Body of pancreas (tissue), 4 donors: ENCODE measurements at regions not wholly inside any gene's neighbourhood (a gene's known extent, or its start where the extent isn't known, plus 50 kb on each side); places are given as distances from the start of the nearest gene placed in this dataset.

Experiments
- ATAC-seq: fragments of 150-250 bp; one replicate; pipeline ENCODE4 v1.9.1; 2016
- DNase-seq, 4 donors: peaks; one replicate each; pipeline ENCODE4 v3.0.0-alpha.2; 2019
- H3K27ac ChIP-seq, 4 donors: fragments of 200-600 bp; sonication (generic); 1 replicate in 3 of 4; 2 replicates in 1 of 4; pipeline versions ENCODE4 v1.5.1 to v1.6.1; 2016 to 2019; ENCODE audit warnings: mild to moderate bottlenecking in 1 of 4, mixed read lengths in 1 of 4, moderate library complexity in 1 of 4
- H3K27me3 ChIP-seq, 2 donors: fragments of 200-600 bp; sonication (generic); one replicate each; pipeline ENCODE4 v1.6.0; 2016; ENCODE audit warnings: mild to moderate bottlenecking in 1 of 2
- H3K36me3 ChIP-seq, 2 donors: fragments of 200-600 bp; sonication (generic); replicated peaks in 1 of 2; 2 replicates each; pipeline ENCODE4 v1.5.1; 2016; ENCODE audit warnings: low read depth in 2 of 2; ENCODE audit not compliant: insufficient read depth in 1 of 2
- H3K4me1 ChIP-seq: fragments of 200-600 bp; sonication (generic); one replicate; pipeline ENCODE4 v1.6.0; 2016
- H3K4me3 ChIP-seq, 2 donors: fragments of 200-600 bp; sonication (generic); 1 replicate in 1 of 2; 2 replicates in 1 of 2; pipeline ENCODE4 v1.5.1; 2016 to 2019
- H3K9me3 ChIP-seq, 3 donors: fragments of 200-600 bp; sonication (generic); 1 replicate in 2 of 3; 2 replicates in 1 of 3; pipeline ENCODE4 v1.5.1; 2016
- CTCF ChIP-seq, 7 experiments: fragments of 450-650 bp in 4 of 7; fragments of 200-600 bp in 3 of 7; sonication (generic) in 3 of 7; IDR thresholded peaks; one replicate each; pipeline ENCODE4 v1.5.1; 2016 to 2019; ENCODE audit warnings: antibody characterized with exemption in 7 of 7
- POLR2A ChIP-seq, 3 donors: fragments of 450-650 bp; IDR thresholded peaks; one replicate each; pipeline ENCODE4 v1.6.1; 2016; ENCODE audit warnings: antibody characterized with exemption in 3 of 3, mild to moderate bottlenecking in 2 of 3
- WGBS, 2 donors: methylation state at CpG; one replicate each; pipeline ENCODE4 v1.1.5; 2017; 5-methylcytosine and 5-hydroxymethylcytosine counted together
- intact Hi-C: fragments of 100-400 bp; cut with DNase I; formaldehyde crosslinking; loops from one replicate; pipeline ENCODE4 v1.15.1; 2023

- ATAC-seq: no peak
- H3K4me1 ChIP-seq: no peaks in the 10 kb centered on the region
- no peak overlapping the region for H3K27ac ChIP-seq
- H3K9me3 ChIP-seq: no peaks in the 10 kb centered on the region
- intact Hi-C loops: no loop called here
- 64 to 69% methylated on average over 10 to 12 of the region's 12 CpGs for WGBS, 2 donors
- H3K27me3 ChIP-seq: no peaks in the 10 kb centered on the region
- no peak overlapping the region for H3K4me3 ChIP-seq
- no peaks in the 10 kb centered on the region for H3K36me3 ChIP-seq
- TF ChIP-seq POLR2A (IDR thresholded peaks at IDR 0.05) (no peak), CTCF (IDR thresholded peaks at IDR 0.05) (no peak)
- no peak for DNase-seq
Observed at GRCh38 chr7:155893176-155893575, 80.9 kb upstream of the SHH start.

GRCh38 chr7:155889636-155890511 lies 77.6 kb upstream of the SHH start:
- DNase-seq (no peak), ATAC-seq (no peak)
- intact Hi-C loops: no loop called here
- TF ChIP-seq POLR2A (IDR thresholded peaks at IDR 0.05) (no peak), CTCF (IDR thresholded peaks at IDR 0.05) (no peak)
- Histone ChIP-seq H3K4me1 (no peaks in the 10 kb centered on the region), H3K27ac (no peak overlapping the region), H3K9me3 (no peaks in the 10 kb centered on the region), H3K4me3 (no peak overlapping the region), H3K27me3 (no peaks in the 10 kb centered on the region), H3K36me3 (no peaks in the 10 kb centered on the region)
- WGBS, 2 donors: 71 to 80% methylated on average over 15 to 24 of the region's 24 CpGs

GRCh38 chr7:155887174-155887525 lies 74.9 kb upstream of the SHH start:
- Histone ChIP-seq H3K27ac (no peak overlapping the region), H3K27me3 (no peaks in the 10 kb centered on the region), H3K4me1 (no peaks in the 10 kb centered on the region), H3K4me3 (no peak overlapping the region), H3K36me3 (no peaks in the 10 kb centered on the region), H3K9me3 (no peaks in the 10 kb centered on the region)
- ATAC-seq: no peak
- intact Hi-C loops: no loop called here
- WGBS, 2 donors: 73 to 84% methylated on average over 9 to 10 of the region's 11 CpGs
- DNase-seq: no peak
- TF ChIP-seq CTCF (IDR thresholded peaks at IDR 0.05): no peak
- TF ChIP-seq POLR2A (IDR thresholded peaks at IDR 0.05): no peak

- no peaks in the 10 kb centered on the region for H3K36me3 ChIP-seq
- H3K27ac ChIP-seq: no peak overlapping the region
- no peaks in the 10 kb centered on the region for H3K9me3 ChIP-seq
- DNase-seq (no peak), ATAC-seq (no peak)
- TF ChIP-seq CTCF (IDR thresholded peaks at IDR 0.05) (no peak), POLR2A (IDR thresholded peaks at IDR 0.05) (no peak)
- no peaks in the 10 kb centered on the region for H3K4me1 ChIP-seq
- 72 to 78% methylated on average over 23 to 37 of the region's 37 CpGs for WGBS, 2 donors
- no peaks in the 10 kb centered on the region for H3K27me3 ChIP-seq
- H3K4me3 ChIP-seq: no peak overlapping the region
- intact Hi-C loops: no loop called here
Observed at GRCh38 chr7:155886391-155887173, 74.3 kb upstream of the SHH start.
